Suprapubic skin (tissue), 4 donors: ENCODE measurements at regions not wholly inside any gene's neighbourhood (a gene's known extent, or its start where the extent isn't known, plus 50 kb on each side); places are given as distances from the start of the nearest gene placed in this dataset.

Source experiments
- EP300 ChIP-seq: sonication (generic); formaldehyde crosslinking; IDR thresholded peaks from one replicate; pipeline ENCODE4 v1.6.1; 2017; ENCODE audit warnings: antibody characterized with exemption
- POLR2A ChIP-seq, 2 donors: fragments of 450-650 bp; IDR thresholded peaks; one replicate each; pipeline ENCODE4 v1.6.1; 2017; ENCODE audit warnings: antibody characterized with exemption in 2 of 2, mild to moderate bottlenecking in 2 of 2, moderate library complexity in 2 of 2
- POLR2AphosphoS5 ChIP-seq, 3 donors: sonication (generic); formaldehyde crosslinking; IDR thresholded peaks; one replicate each; pipeline ENCODE4 v1.6.1; 2017; ENCODE audit warnings: antibody characterized with exemption in 3 of 3
- TF ChIP-seq, protein P1 (sequence below), 2 donors: fragments of 200-600 bp in 1 of 2; fragments of 450-650 bp in 1 of 2; sonication (generic) in 1 of 2; IDR thresholded peaks; one replicate each; pipeline ENCODE4 v1.5.1; 2016 to 2019; ENCODE audit warnings: antibody characterized with exemption in 2 of 2, mild to moderate bottlenecking in 1 of 2, moderate library complexity in 1 of 2

DNA sequence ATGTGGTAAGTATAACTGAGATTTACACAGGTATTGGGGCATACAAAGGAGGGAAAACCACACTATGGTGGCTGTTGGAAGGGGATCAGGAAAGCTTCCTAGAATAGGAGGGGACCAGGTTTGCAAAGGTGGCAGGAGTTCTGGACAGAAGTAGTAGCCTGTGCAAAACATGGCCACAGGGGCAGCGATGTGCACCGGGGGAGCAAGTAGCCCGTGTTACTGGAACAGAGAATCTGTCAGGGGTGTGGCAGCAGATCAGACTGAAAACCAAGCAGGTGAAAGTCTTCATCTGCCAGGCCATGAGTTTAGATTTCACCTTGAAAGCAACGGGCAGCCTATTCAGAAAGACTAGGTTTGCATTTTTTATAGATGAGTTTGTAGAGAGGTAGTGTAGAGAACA is 182.3 kb upstream of the LPP start:
- TF ChIP-seq, protein P1, sequence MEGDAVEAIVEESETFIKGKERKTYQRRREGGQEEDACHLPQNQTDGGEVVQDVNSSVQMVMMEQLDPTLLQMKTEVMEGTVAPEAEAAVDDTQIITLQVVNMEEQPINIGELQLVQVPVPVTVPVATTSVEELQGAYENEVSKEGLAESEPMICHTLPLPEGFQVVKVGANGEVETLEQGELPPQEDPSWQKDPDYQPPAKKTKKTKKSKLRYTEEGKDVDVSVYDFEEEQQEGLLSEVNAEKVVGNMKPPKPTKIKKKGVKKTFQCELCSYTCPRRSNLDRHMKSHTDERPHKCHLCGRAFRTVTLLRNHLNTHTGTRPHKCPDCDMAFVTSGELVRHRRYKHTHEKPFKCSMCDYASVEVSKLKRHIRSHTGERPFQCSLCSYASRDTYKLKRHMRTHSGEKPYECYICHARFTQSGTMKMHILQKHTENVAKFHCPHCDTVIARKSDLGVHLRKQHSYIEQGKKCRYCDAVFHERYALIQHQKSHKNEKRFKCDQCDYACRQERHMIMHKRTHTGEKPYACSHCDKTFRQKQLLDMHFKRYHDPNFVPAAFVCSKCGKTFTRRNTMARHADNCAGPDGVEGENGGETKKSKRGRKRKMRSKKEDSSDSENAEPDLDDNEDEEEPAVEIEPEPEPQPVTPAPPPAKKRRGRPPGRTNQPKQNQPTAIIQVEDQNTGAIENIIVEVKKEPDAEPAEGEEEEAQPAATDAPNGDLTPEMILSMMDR (IDR thresholded peaks at IDR 0.05): no peak
- TF ChIP-seq POLR2AphosphoS5 (IDR thresholded peaks at IDR 0.05) (no peak), POLR2A (IDR thresholded peaks at IDR 0.05) (no peak), EP300 (no peak)
